Retinal pigment epithelial cell (primary cell): ENCODE measurements at regions not wholly inside any gene's neighbourhood (a gene's known extent, or its start where the extent isn't known, plus 50 kb on each side); places are given as distances from the start of the nearest gene placed in this dataset.

Experiments
- DNase-seq: peaks from one replicate; pipeline ENCODE4 v3.0.0-alpha.2; 2010; ENCODE audit warnings: low read depth
- H3K4me3 ChIP-seq: 2 replicates; pipeline ENCODE4 v1.5.1; 2011; ENCODE audit warnings: mild to moderate bottlenecking, low read length, control low read depth, moderate library complexity
- TF ChIP-seq, protein P1 (sequence below): conservative IDR thresholded peaks from 2 replicates; pipeline ENCODE4 v1.5.1; 2011; ENCODE audit warnings: low read depth, low read length, control low read depth, inconsistent platforms

DNA sequence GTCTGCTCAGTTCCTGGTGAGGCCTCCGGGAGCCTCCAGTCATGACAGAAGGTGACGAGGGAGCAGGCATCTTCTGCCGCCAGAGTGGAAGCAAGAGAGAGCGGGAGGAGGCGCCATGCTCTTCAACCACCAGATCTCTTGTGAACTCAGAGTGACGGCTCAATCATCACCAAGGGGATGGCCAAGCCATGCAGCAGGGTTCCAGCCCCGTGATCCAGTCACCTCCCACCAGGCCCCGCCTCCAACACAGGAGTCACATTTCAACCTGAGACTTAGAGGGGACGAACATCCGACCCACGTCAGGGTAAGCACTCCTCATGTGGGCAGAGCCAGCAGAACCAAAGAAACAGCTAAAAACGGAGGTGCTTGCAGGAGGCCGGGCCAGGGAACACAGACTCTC lies 1470.5 kb downstream of the BRD1 start:
- TF ChIP-seq, protein P1, sequence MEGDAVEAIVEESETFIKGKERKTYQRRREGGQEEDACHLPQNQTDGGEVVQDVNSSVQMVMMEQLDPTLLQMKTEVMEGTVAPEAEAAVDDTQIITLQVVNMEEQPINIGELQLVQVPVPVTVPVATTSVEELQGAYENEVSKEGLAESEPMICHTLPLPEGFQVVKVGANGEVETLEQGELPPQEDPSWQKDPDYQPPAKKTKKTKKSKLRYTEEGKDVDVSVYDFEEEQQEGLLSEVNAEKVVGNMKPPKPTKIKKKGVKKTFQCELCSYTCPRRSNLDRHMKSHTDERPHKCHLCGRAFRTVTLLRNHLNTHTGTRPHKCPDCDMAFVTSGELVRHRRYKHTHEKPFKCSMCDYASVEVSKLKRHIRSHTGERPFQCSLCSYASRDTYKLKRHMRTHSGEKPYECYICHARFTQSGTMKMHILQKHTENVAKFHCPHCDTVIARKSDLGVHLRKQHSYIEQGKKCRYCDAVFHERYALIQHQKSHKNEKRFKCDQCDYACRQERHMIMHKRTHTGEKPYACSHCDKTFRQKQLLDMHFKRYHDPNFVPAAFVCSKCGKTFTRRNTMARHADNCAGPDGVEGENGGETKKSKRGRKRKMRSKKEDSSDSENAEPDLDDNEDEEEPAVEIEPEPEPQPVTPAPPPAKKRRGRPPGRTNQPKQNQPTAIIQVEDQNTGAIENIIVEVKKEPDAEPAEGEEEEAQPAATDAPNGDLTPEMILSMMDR, result no peak
- DNase-seq, result no peak
- H3K4me3 ChIP-seq, result no peak overlapping the region

DNA sequence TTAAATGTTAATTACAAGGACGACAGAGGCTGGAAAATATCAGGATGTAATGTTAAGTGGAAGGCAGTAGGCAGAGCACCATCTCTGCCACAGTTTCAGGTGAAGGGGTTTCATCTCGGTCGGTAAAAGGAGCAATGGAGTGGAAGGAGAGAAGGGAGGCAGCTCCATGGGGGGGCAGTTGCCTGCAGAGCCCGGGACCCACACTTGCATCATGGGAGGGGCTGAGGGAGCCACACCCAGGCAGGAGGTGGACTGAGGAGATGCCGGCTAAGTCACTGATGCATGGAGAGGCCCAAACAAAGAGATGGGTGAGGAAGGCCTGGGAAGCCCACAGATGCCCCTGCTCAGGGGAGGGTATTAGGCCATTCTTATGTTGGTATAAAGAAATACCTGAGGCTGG lies 1470.9 kb downstream of the BRD1 start:
- DNase-seq, result no peak
- TF ChIP-seq, protein P1, result no peak
- H3K4me3 ChIP-seq, result no peak overlapping the region

DNA sequence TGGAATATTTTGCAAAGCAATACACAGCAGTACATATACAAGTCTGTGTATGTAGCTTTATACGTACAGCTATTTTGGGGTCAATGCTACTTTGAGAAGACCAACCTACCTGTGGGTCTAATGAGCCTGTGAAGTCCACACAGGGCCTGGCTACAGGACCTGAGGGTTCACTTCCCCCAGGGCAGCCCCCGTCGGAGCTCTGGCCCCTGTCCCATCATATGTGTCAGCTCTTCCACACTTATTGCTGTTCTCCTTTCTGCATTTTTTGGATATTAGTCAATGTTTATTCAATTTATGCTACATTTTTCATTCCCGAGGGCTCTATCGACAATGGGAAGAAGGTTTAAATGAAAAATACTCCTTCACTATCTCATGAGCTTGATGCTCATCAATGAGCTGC lies 1473.6 kb downstream of the BRD1 start:
- DNase-seq, result no peak
- H3K4me3 ChIP-seq, result no peak overlapping the region
- TF ChIP-seq, protein P1, result no peak

DNA sequence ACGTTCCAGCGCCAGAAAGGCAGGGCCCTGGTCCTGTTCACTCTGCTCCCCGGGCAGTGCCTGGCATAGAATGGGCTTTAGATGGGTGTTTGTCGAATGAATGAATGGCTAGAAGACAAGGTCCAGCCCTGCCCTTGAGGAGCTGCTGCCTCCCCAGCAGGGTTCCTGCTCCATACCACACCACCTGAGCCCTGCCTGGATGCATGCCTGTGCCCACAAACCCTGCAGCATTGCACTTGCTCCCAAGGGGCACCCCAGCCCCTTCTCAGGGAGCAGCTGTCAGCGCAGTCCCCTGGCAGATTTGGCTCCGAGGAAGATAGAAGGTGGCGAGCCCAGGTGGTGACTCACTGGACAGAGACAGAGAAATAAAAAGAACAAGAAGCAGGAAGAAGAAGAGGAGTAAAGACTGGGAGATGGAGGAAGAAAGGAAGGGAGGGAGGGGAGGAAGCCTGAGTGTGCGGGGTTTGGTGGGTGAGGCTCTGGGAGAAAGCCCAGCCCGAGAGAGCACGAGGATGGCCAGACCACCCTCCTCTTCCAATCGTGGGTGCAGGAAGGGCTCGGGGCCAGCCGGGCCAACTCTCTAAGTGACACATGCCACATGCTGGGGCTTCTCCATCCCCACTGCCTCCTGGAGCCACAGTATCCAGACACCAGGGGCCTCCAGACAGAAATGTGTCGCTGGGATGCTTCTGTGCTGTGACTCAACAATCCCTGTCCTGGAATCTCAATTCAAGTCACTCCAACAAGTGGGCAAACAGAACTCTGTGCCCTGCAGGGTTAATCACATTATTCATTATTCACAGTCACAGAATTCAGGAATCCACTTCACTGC lies 1474.3 kb downstream of the BRD1 start:
- no peak overlapping the region for H3K4me3 ChIP-seq
- DNase-seq, result no peak
- TF ChIP-seq, protein P1, result no peak

DNA sequence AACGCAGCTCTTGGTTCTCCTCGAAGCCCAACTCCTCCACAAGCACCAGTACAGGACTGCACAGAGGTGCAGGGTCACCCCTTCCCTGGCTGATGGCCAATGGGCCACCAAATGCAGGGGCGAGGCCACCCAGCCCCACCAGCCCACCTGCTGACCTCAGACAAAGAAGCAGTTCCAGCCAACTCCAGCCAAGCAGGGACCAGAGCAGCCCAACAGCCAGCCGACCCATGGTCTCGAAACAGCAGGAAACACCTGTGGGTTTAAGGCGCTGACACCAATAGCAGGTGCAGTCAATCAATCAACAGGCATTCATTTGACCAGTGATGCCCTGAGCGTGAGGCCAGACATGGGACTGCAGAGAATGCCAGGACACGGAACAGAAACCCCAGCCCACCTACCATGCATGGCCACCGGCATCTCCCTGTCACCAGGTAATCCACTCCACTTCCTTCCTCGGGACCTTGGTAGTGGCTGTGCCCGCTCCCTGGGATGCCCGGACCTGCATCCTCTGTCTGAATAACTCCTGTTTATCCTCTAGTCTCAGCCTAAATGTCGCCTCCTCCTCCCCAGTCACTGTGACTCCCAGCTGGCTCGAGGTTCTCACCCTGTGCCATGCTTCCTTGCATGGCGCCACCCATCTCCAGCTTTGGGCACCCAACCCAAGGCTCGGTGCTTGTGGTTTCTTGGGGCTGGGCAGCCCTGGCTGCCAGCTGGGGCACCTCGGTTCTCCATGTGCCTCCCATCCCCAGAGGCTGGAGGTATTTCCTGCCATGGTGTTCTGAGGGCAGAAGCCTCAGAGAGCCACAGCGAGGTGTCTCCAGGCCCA lies 1475.4 kb downstream of the BRD1 start:
- H3K4me3 ChIP-seq, result no peak overlapping the region
- TF ChIP-seq, protein P1, result no peak
- no peak for DNase-seq

DNA sequence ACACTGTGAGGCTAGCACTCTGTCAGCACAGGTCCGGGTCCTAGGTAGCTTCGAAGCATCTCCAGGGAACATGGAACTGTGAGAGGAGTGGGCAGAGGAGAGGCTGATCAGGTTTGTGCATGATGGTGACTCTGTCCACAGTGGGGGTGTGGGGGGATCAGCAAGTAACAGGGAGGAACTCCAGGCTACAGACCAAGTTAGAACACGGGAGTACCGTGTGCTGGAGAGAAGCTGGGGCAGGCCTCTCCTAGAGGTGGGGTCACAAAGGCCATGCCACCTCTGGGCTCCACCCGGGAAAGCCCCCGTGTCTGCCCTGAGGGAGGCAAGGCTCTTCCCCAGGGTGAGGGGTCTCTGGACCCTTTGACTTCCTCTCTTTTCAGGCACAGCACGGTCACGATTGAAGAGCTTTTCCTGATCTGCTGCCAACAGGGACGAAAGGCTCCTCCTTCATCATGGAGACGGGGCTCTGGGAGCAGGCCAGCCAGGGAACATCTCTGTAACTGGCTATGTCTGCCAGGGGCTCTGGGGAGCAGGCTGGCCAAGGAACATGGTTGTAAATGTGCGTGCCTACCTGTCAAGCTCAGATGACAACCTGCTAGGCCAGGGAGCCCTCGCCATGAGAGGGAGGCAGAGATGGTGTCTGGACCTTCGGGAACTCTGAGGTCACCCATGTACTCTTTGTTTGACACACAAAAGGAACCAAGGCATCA lies 1476.1 kb downstream of the BRD1 start:
- TF ChIP-seq, protein P1, result no peak
- H3K4me3 ChIP-seq, result no peak overlapping the region
- DNase-seq, result no peak
